ENCODE measurements at regions not wholly inside any gene's neighbourhood (a gene's known extent, or its start where the extent isn't known, plus 50 kb on each side); places are given as distances from the start of the nearest gene placed in this dataset.

GRCh38 chr1:96482616-96483015 is 239.0 kb upstream of the PTBP2 start:
- 0% methylated on average over 4 of the region's 4 CpGs for WGBS (ENCODE audit: insufficient coverage, low coverage, missing lambda C conversion rate)
- DNase-seq (ENCODE audit: extremely low read depth in 1 of 4, low spot score in 3 of 4) (no peak), ATAC-seq (no peak), FAIRE-seq (no peak)
- no peaks in the 10 kb centered on the region for H3K4me1 ChIP-seq (replicated peaks in 1 of 2; ENCODE audit: control insufficient read depth in 2 of 2, insufficient read depth in 2 of 2, low read length in 2 of 2)
- CTCF ChIA-PET (ENCODE audit: low intra/inter-chr PET ratio), result no interaction called here
- H4K20me1 ChIP-seq (replicated peaks; ENCODE audit: control insufficient read depth, insufficient read depth, low read length), result no peaks in the 10 kb centered on the region
- H3K4me2 ChIP-seq (ENCODE audit: insufficient read depth, low read length), result no peak overlapping the region
- H2AFZ ChIP-seq (ENCODE audit: low read depth, low read length), result no peak overlapping the region
- in situ Hi-C loops (cut with MboI) (no loop called here), intact Hi-C loops (cut with micrococcal nuclease) (no loop called here)
- H3K9me3 ChIP-seq (replicated peaks; ENCODE audit: control insufficient read depth, insufficient read depth, low read depth, low read length), result no peaks in the 10 kb centered on the region
- POLR2A ChIA-PET, result no interaction called here
- H3K27me3 ChIP-seq (ENCODE audit: control insufficient read depth in 2 of 2, insufficient read depth in 2 of 2, low read length in 2 of 2), result no peaks in the 10 kb centered on the region
- H3K79me2 ChIP-seq (ENCODE audit: control insufficient read depth, insufficient read depth, low read length), result no peaks in the 10 kb centered on the region
- H3K9ac ChIP-seq (ENCODE audit: insufficient read depth in 1 of 2, low read depth in 2 of 2, low read length in 2 of 2), result no peak overlapping the region
- no peaks in the 10 kb centered on the region for H3K9me1 ChIP-seq (ENCODE audit: control insufficient read depth, insufficient read depth, low read length)
- BruUV-seq (replicated peaks), result no TSS peak
- H3K4me3 ChIP-seq, result no peak overlapping the region
- no peaks in the 10 kb centered on the region for H3K36me3 ChIP-seq (ENCODE audit: control insufficient read depth, insufficient read depth, low read length)
- no peak overlapping the region for H3K27ac ChIP-seq (ENCODE audit: extremely low read depth, low read depth, low read length)
- TF ChIP-seq CTCFL (IDR thresholded peaks at IDR 0.05; ENCODE audit: borderline replicate concordance, insufficient read depth, low read depth, low read length, poor library complexity, severe bottlenecking), result no peak
- TF ChIP-seq MAFG (tag; conservative IDR thresholded peaks at IDR 0.05), result no peak
- TF ChIP-seq ZNF277 (CRISPR knock-in tag; IDR thresholded peaks at IDR 0.05; ENCODE audit: borderline replicate concordance), result no peak
- no peak for TF ChIP-seq YY1 (IDR thresholded peaks at IDR 0.05; ENCODE audit: borderline replicate concordance in 1 of 3, control insufficient read depth in 1 of 3, extremely low read depth in 1 of 3, insufficient read depth in 3 of 3, insufficient read length in 1 of 3, insufficient replicate concordance in 2 of 3, low read depth in 1 of 3, low read length in 2 of 3)
- no peak for TF ChIP-seq E2F8 (IDR thresholded peaks at IDR 0.05; ENCODE audit: low read depth, partially characterized antibody)
- TF ChIP-seq GTF2E2 (tag; IDR thresholded peaks at IDR 0.05), result no peak
- no peak for TF ChIP-seq MNT (conservative IDR thresholded peaks at IDR 0.05)
- TF ChIP-seq ZC3H8 (IDR thresholded peaks at IDR 0.05), result no peak
- no peak for TF ChIP-seq IRF2 (CRISPR knock-in tag; IDR thresholded peaks at IDR 0.05)
